Peyer's patch (tissue), 4 donors: ENCODE measurements at regions not wholly inside any gene's neighbourhood (a gene's known extent, or its start where the extent isn't known, plus 50 kb on each side); places are given as distances from the start of the nearest gene placed in this dataset.

Experiments
- POLR2A ChIP-seq, 2 donors: fragments of 450-650 bp; IDR thresholded peaks; one replicate each; pipeline ENCODE4 v1.5.1; 2017; ENCODE audit warnings: antibody characterized with exemption in 2 of 2, mild to moderate bottlenecking in 2 of 2, moderate library complexity in 2 of 2
- TF ChIP-seq, protein P1 (sequence below), 6 experiments: fragments of 450-650 bp in 4 of 6; fragments of 200-600 bp in 2 of 6; sonication (generic) in 1 of 6; IDR thresholded peaks; one replicate each; pipeline ENCODE4 v1.5.1; 2017 to 2019; ENCODE audit warnings: antibody characterized with exemption in 6 of 6, mild to moderate bottlenecking in 3 of 6, moderate library complexity in 1 of 6

- TF ChIP-seq, protein P1, sequence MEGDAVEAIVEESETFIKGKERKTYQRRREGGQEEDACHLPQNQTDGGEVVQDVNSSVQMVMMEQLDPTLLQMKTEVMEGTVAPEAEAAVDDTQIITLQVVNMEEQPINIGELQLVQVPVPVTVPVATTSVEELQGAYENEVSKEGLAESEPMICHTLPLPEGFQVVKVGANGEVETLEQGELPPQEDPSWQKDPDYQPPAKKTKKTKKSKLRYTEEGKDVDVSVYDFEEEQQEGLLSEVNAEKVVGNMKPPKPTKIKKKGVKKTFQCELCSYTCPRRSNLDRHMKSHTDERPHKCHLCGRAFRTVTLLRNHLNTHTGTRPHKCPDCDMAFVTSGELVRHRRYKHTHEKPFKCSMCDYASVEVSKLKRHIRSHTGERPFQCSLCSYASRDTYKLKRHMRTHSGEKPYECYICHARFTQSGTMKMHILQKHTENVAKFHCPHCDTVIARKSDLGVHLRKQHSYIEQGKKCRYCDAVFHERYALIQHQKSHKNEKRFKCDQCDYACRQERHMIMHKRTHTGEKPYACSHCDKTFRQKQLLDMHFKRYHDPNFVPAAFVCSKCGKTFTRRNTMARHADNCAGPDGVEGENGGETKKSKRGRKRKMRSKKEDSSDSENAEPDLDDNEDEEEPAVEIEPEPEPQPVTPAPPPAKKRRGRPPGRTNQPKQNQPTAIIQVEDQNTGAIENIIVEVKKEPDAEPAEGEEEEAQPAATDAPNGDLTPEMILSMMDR (IDR thresholded peaks at IDR 0.05), result no peak
- TF ChIP-seq POLR2A (IDR thresholded peaks at IDR 0.05), result no peak
These were observed 120.2 kb downstream of the CYP26A1 start for GRCh38 chr10:93193906-93194305.
